Choroid plexus epithelial cell (primary cell): ENCODE measurements at regions not wholly inside any gene's neighbourhood (a gene's known extent, or its start where the extent isn't known, plus 50 kb on each side); places are given as distances from the start of the nearest gene placed in this dataset.
A peak's percentile ranks its signal among the peaks of the same experiment; 100 is the strongest.

ENCODE experiments used
- DNase-seq: peaks from one replicate; pipeline ENCODE4 v3.0.0-alpha.2; 2010; ENCODE audit warnings: low read depth
- H3K4me3 ChIP-seq: 2 replicates; pipeline ENCODE4 v1.5.1; 2011; ENCODE audit warnings: low read depth, mild to moderate bottlenecking, control low read depth, low read length, moderate library complexity
- CTCF ChIP-seq: conservative IDR thresholded peaks from 2 replicates; pipeline ENCODE4 v1.5.1; 2011; ENCODE audit warnings: low read depth, mild to moderate bottlenecking, control low read depth, inconsistent platforms, low read length, moderate library complexity

GRCh38 chr1:199678771-199679170 is 348.7 kb upstream of the NR5A2 start:
- TF ChIP-seq CTCF, result no peak
- DNase-seq, result no peak
- no peak overlapping the region for H3K4me3 ChIP-seq

GRCh38 chr1:199682081-199682480 is 345.4 kb upstream of the NR5A2 start:
- TF ChIP-seq CTCF, result no peak
- H3K4me3 ChIP-seq, result no peak overlapping the region
- DNase-seq, result no peak

- no peak overlapping the region for H3K4me3 ChIP-seq
- peak; percentile 88 for DNase-seq
- TF ChIP-seq CTCF, result peak; percentile 84
Observed at GRCh38 chr1:199684686-199685273, 342.7 kb upstream of the NR5A2 start.

- peak; percentile 35 for DNase-seq
- TF ChIP-seq CTCF, result no peak
- no peak overlapping the region for H3K4me3 ChIP-seq
Observed at GRCh38 chr1:199685369-199685768, 342.1 kb upstream of the NR5A2 start.

- H3K4me3 ChIP-seq, result no peak overlapping the region
- DNase-seq, result peak; percentile 25
- TF ChIP-seq CTCF, result no peak
Observed at GRCh38 chr1:199687321-199687720, 340.2 kb upstream of the NR5A2 start.

- DNase-seq, result no peak
- H3K4me3 ChIP-seq, result no peak overlapping the region
- TF ChIP-seq CTCF, result no peak
Observed at GRCh38 chr1:199688133-199688676, 339.3 kb upstream of the NR5A2 start.

- DNase-seq, result no peak
- no peak for TF ChIP-seq CTCF
Observed at GRCh38 chr1:199688774-199689173, 338.7 kb upstream of the NR5A2 start.

More at GRCh38 chr1:199688774-199689173, 338.7 kb upstream of the NR5A2 start:
- H3K4me3 ChIP-seq, result no peak overlapping the region
